Body of pancreas (tissue), 4 donors: ENCODE measurements at regions not wholly inside any gene's neighbourhood (a gene's known extent, or its start where the extent isn't known, plus 50 kb on each side); places are given as distances from the start of the nearest gene placed in this dataset.

Experiments used
- ATAC-seq: fragments of 150-250 bp; one replicate; pipeline ENCODE4 v1.9.1; 2016
- DNase-seq, 4 donors: peaks; one replicate each; pipeline ENCODE4 v3.0.0-alpha.2; 2019
- H3K27ac ChIP-seq, 4 donors: fragments of 200-600 bp; sonication (generic); 1 replicate in 3 of 4; 2 replicates in 1 of 4; pipeline versions ENCODE4 v1.5.1 to v1.6.1; 2016 to 2019; ENCODE audit warnings: mild to moderate bottlenecking in 1 of 4, mixed read lengths in 1 of 4, moderate library complexity in 1 of 4
- H3K27me3 ChIP-seq, 2 donors: fragments of 200-600 bp; sonication (generic); one replicate each; pipeline ENCODE4 v1.6.0; 2016; ENCODE audit warnings: mild to moderate bottlenecking in 1 of 2
- H3K36me3 ChIP-seq, 2 donors: fragments of 200-600 bp; sonication (generic); replicated peaks in 1 of 2; 2 replicates each; pipeline ENCODE4 v1.5.1; 2016; ENCODE audit warnings: low read depth in 2 of 2; ENCODE audit not compliant: insufficient read depth in 1 of 2
- H3K4me1 ChIP-seq: fragments of 200-600 bp; sonication (generic); one replicate; pipeline ENCODE4 v1.6.0; 2016
- H3K4me3 ChIP-seq, 2 donors: fragments of 200-600 bp; sonication (generic); 1 replicate in 1 of 2; 2 replicates in 1 of 2; pipeline ENCODE4 v1.5.1; 2016 to 2019
- H3K9me3 ChIP-seq, 3 donors: fragments of 200-600 bp; sonication (generic); 1 replicate in 2 of 3; 2 replicates in 1 of 3; pipeline ENCODE4 v1.5.1; 2016
- POLR2A ChIP-seq, 3 donors: fragments of 450-650 bp; IDR thresholded peaks; one replicate each; pipeline ENCODE4 v1.6.1; 2016; ENCODE audit warnings: antibody characterized with exemption in 3 of 3, mild to moderate bottlenecking in 2 of 3
- WGBS, 2 donors: methylation state at CpG; one replicate each; pipeline ENCODE4 v1.1.5; 2017; 5-methylcytosine and 5-hydroxymethylcytosine counted together
- intact Hi-C: fragments of 100-400 bp; cut with DNase I; formaldehyde crosslinking; loops from one replicate; pipeline ENCODE4 v1.15.1; 2023
- TF ChIP-seq, protein P1 (sequence below), 7 experiments: fragments of 450-650 bp in 4 of 7; fragments of 200-600 bp in 3 of 7; sonication (generic) in 3 of 7; IDR thresholded peaks; one replicate each; pipeline ENCODE4 v1.5.1; 2016 to 2019; ENCODE audit warnings: antibody characterized with exemption in 7 of 7

DNA sequence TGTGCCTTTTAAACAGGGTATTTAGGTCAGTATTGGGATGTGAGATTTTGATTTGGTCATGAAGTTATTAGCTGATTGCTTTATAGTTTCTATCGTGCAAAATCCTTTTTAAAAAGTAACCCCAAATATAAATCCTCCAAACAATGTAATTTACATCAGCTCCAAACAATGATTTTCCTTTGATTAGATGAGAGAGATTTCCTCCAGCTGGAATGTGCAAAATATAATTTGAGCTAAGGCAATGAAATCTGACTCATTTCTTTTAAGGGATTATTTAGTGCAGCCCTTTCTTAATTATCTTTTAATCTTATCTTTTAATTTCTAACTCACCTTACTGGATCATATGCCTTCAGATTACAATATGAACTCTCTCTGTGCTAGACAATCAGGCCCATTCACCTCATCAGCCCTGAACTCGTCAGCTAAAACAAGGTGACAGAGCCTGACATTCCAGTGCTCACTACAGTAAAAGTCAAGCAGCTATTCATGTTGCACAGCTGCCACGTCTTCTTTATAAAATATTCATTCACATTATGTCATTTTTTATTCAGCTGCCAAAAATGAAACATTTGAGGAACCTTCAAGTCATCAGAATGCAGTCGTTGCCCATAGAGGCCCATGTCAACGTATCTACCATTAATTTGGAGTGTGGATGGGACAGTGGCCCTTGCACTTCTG lies 440.1 kb downstream of the CBLN4 start:
- no peak for DNase-seq
- Histone ChIP-seq H3K9me3 (no peaks in the 10 kb centered on the region), H3K27ac (no peak overlapping the region), H3K4me1 (no peaks in the 10 kb centered on the region), H3K4me3 (no peak overlapping the region), H3K36me3 (no peaks in the 10 kb centered on the region), H3K27me3 (no peaks in the 10 kb centered on the region)
- ATAC-seq = no peak
- 41% methylated on average over 5 of the region's 5 CpGs for WGBS, 2 donors
- intact Hi-C loops = no loop called here
- TF ChIP-seq, protein P1, sequence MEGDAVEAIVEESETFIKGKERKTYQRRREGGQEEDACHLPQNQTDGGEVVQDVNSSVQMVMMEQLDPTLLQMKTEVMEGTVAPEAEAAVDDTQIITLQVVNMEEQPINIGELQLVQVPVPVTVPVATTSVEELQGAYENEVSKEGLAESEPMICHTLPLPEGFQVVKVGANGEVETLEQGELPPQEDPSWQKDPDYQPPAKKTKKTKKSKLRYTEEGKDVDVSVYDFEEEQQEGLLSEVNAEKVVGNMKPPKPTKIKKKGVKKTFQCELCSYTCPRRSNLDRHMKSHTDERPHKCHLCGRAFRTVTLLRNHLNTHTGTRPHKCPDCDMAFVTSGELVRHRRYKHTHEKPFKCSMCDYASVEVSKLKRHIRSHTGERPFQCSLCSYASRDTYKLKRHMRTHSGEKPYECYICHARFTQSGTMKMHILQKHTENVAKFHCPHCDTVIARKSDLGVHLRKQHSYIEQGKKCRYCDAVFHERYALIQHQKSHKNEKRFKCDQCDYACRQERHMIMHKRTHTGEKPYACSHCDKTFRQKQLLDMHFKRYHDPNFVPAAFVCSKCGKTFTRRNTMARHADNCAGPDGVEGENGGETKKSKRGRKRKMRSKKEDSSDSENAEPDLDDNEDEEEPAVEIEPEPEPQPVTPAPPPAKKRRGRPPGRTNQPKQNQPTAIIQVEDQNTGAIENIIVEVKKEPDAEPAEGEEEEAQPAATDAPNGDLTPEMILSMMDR (IDR thresholded peaks at IDR 0.05) = no peak
- no peak for TF ChIP-seq POLR2A (IDR thresholded peaks at IDR 0.05)

DNA sequence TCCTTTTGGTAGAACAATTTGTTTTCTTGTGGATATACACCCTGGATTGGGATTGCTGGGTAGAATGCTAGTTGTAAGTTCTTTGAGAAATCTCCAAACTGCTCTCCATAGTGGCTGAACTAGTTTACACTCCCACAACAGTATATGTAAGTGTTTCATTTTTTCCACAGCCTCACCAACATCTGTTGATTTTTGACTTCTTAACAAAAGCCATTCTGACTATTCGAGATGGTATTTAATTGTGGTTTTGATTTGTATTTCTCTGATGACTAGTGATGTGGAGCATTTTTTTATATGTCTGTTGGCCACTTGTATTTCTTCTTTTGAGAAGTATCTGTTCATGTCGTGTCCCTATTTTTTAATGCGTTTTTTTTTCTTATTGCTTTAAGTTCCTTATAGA lies 444.1 kb downstream of the CBLN4 start:
- H3K4me1 ChIP-seq = no peaks in the 10 kb centered on the region
- no peaks in the 10 kb centered on the region for H3K36me3 ChIP-seq
- no peak overlapping the region for H3K27ac ChIP-seq
- intact Hi-C loops = no loop called here
- no peak overlapping the region for H3K4me3 ChIP-seq
- no peak for DNase-seq
- H3K9me3 ChIP-seq = no peaks in the 10 kb centered on the region
- 51 to 52% methylated on average over 3 of the region's 3 CpGs for WGBS, 2 donors
- TF ChIP-seq, protein P1 (IDR thresholded peaks at IDR 0.05) = no peak
- TF ChIP-seq POLR2A (IDR thresholded peaks at IDR 0.05) = no peak
- H3K27me3 ChIP-seq = no peaks in the 10 kb centered on the region
- no peak for ATAC-seq

GRCh38 chr20:55557191-55557590 lies 448.1 kb downstream of the CBLN4 start:
- Histone ChIP-seq H3K4me1 (no peaks in the 10 kb centered on the region), H3K27me3 (no peaks in the 10 kb centered on the region), H3K27ac (no peak overlapping the region), H3K9me3 (no peaks in the 10 kb centered on the region), H3K4me3 (no peak overlapping the region), H3K36me3 (no peaks in the 10 kb centered on the region)
- no peak for DNase-seq
- intact Hi-C loops = no loop called here
- TF ChIP-seq, protein P1 (IDR thresholded peaks at IDR 0.05) = no peak
- TF ChIP-seq POLR2A (IDR thresholded peaks at IDR 0.05) = no peak
- ATAC-seq = no peak
- WGBS, 2 donors = 19 to 23% methylated on average over 2 of the region's 2 CpGs

- WGBS, 2 donors = 63 to 67% methylated on average over 5 of the region's 5 CpGs
- DNase-seq = no peak
Measured at GRCh38 chr20:55555075-55555650, 450.2 kb downstream of the CBLN4 start.

More at GRCh38 chr20:55555075-55555650, 450.2 kb downstream of the CBLN4 start:
- no peak for ATAC-seq
- Histone ChIP-seq H3K4me3 (no peak overlapping the region), H3K4me1 (no peaks in the 10 kb centered on the region), H3K27ac (no peak overlapping the region), H3K9me3 (no peaks in the 10 kb centered on the region), H3K36me3 (no peaks in the 10 kb centered on the region), H3K27me3 (no peaks in the 10 kb centered on the region)
- intact Hi-C loops = no loop called here
- TF ChIP-seq, protein P1 (IDR thresholded peaks at IDR 0.05) = no peak
- TF ChIP-seq POLR2A (IDR thresholded peaks at IDR 0.05) = no peak
